Mesenchymal stem cell (in vitro differentiated cells and primary cell): ENCODE measurements at regions not wholly inside any gene's neighbourhood (a gene's known extent, or its start where the extent isn't known, plus 50 kb on each side); places are given as distances from the start of the nearest gene placed in this dataset.
"Not testable (repeated sequence)": the region's sequence is repeated elsewhere in the genome, so short reads cannot be mapped to it uniquely, and the experiment has no call there.

Experiments used
- DNase-seq: peaks from one replicate; pipeline ENCODE4 v3.0.0-alpha.2; 2013
- H2AFZ ChIP-seq: one replicate; pipeline ENCODE4 v1.6.1; 2013; ENCODE audit warnings: low read depth, mild to moderate bottlenecking, control low read depth, inconsistent platforms, low read length, moderate library complexity
- H2AK5ac ChIP-seq: 2 replicates; pipeline ENCODE4 v1.6.1; 2013; ENCODE audit warnings: low read length, moderate library complexity, mild to moderate bottlenecking, inconsistent platforms; ENCODE audit not compliant: severe bottlenecking
- H2BK120ac ChIP-seq: one replicate; pipeline ENCODE4 v1.6.1; 2013; ENCODE audit warnings: low read depth, mild to moderate bottlenecking, inconsistent platforms, low read length, moderate library complexity
- H2BK12ac ChIP-seq, 2 experiments: one replicate each; pipeline ENCODE4 v1.6.1; 2013; ENCODE audit warnings: inconsistent platforms in 2 of 2, low read length in 2 of 2, mild to moderate bottlenecking in 2 of 2, moderate library complexity in 2 of 2, control low read depth in 1 of 2
- H2BK15ac ChIP-seq: one replicate; pipeline ENCODE4 v1.6.1; 2013; ENCODE audit warnings: mild to moderate bottlenecking, low read depth, inconsistent platforms; ENCODE audit not compliant: poor library complexity, severe bottlenecking
- H2BK5ac ChIP-seq: 2 replicates; pipeline ENCODE4 v1.6.1; 2013; ENCODE audit warnings: low read depth, mild to moderate bottlenecking, low read length, control low read depth, inconsistent platforms; ENCODE audit not compliant: poor library complexity, severe bottlenecking
- H3K14ac ChIP-seq, 2 experiments: one replicate each; pipeline ENCODE4 v1.6.1; 2013; ENCODE audit warnings: inconsistent platforms in 2 of 2, low read length in 2 of 2, control low read depth in 1 of 2, mild to moderate bottlenecking in 1 of 2, moderate library complexity in 1 of 2
- H3K18ac ChIP-seq, 2 experiments: one replicate each; pipeline ENCODE4 v1.6.1; 2013; ENCODE audit warnings: inconsistent platforms in 2 of 2, low read length in 2 of 2, control low read depth in 1 of 2, low read depth in 1 of 2, mild to moderate bottlenecking in 1 of 2
- H3K23ac ChIP-seq, 2 experiments: one replicate each; pipeline ENCODE4 v1.6.1; 2013; ENCODE audit warnings: inconsistent platforms in 2 of 2, low read length in 2 of 2, mild to moderate bottlenecking in 2 of 2, moderate library complexity in 2 of 2, control low read depth in 1 of 2
- H3K27ac ChIP-seq: 2 replicates; pipeline ENCODE4 v1.5.1; 2013; ENCODE audit warnings: mild to moderate bottlenecking, moderate library complexity, low read length, control low read depth, inconsistent platforms; ENCODE audit not compliant: poor library complexity, severe bottlenecking
- H3K27me3 ChIP-seq, 2 experiments: 2 replicates each; pipeline versions ENCODE4 v1.6.1 to v1.7.0; 2013; ENCODE audit warnings: low read length in 2 of 2, mild to moderate bottlenecking in 2 of 2, moderate library complexity in 2 of 2, control low read depth in 1 of 2, inconsistent platforms in 1 of 2; ENCODE audit not compliant: control insufficient read depth in 1 of 2, insufficient read depth in 1 of 2
- H3K36me3 ChIP-seq, 2 experiments: 2 replicates each; pipeline versions ENCODE4 v1.6.1 to v1.7.0; 2013; ENCODE audit warnings: low read length in 2 of 2, control low read depth in 1 of 2, inconsistent platforms in 1 of 2, low read depth in 1 of 2, mild to moderate bottlenecking in 1 of 2; ENCODE audit not compliant: insufficient read depth in 2 of 2, control insufficient read depth in 1 of 2
- H3K4ac ChIP-seq, 2 experiments: one replicate each; pipeline ENCODE4 v1.6.1; 2013; ENCODE audit warnings: inconsistent platforms in 2 of 2, low read length in 2 of 2, mild to moderate bottlenecking in 2 of 2, moderate library complexity in 2 of 2, control low read depth in 1 of 2, low read depth in 1 of 2
- H3K4me1 ChIP-seq: 2 replicates; pipeline ENCODE4 v1.6.1; 2013; ENCODE audit warnings: low read depth, low read length, control low read depth; ENCODE audit not compliant: control insufficient read depth, insufficient read depth
- H3K4me2 ChIP-seq: 2 replicates; pipeline ENCODE4 v1.6.1; 2013; ENCODE audit warnings: low read length, mild to moderate bottlenecking, inconsistent platforms; ENCODE audit not compliant: poor library complexity, severe bottlenecking
- H3K4me3 ChIP-seq, 2 experiments: 2 replicates each; pipeline versions ENCODE4 v1.5.1 to v1.7.0; 2013; ENCODE audit warnings: low read length in 2 of 2, mild to moderate bottlenecking in 2 of 2, control low read depth in 1 of 2, low read depth in 1 of 2; ENCODE audit not compliant: insufficient read depth in 1 of 2
- H3K79me1 ChIP-seq: replicated peaks from 2 replicates; pipeline ENCODE4 v1.6.1; 2013; ENCODE audit warnings: mild to moderate bottlenecking, control low read depth, low read length, inconsistent platforms; ENCODE audit not compliant: poor library complexity, severe bottlenecking
- H3K9ac ChIP-seq: 2 replicates; pipeline ENCODE4 v1.7.0; 2013; ENCODE audit warnings: mild to moderate bottlenecking, low read length, moderate library complexity
- H3K9me3 ChIP-seq: 2 replicates; pipeline ENCODE4 v1.7.0; 2013; ENCODE audit warnings: mild to moderate bottlenecking, low read length; ENCODE audit not compliant: control insufficient read depth
- H4K8ac ChIP-seq: one replicate; pipeline ENCODE4 v1.6.1; 2013; ENCODE audit warnings: inconsistent platforms, mild to moderate bottlenecking, low read length, moderate library complexity
- H4K91ac ChIP-seq: one replicate; pipeline ENCODE4 v1.6.1; 2013; ENCODE audit warnings: mild to moderate bottlenecking, low read length, inconsistent platforms
- WGBS: methylation state at CpG from one replicate; pipeline ENCODE4 v1.1.7; 2013; ENCODE audit warnings: mixed read lengths; 5-methylcytosine and 5-hydroxymethylcytosine counted together

GRCh38 chr7:153072806-153073205 lies 313.3 kb downstream of the ACTR3B start:
- WGBS = 65% methylated on average over 2 of the region's 4 CpGs
- no peak overlapping the region for H2BK12ac ChIP-seq
- H3K4me1 ChIP-seq = no peaks in the 10 kb centered on the region

GRCh38 chr7:153076289-153076688 lies 316.7 kb downstream of the ACTR3B start:
- not testable (repeated sequence) for H3K4me2 ChIP-seq, DNase-seq, H3K27me3 ChIP-seq, H3K9me3 ChIP-seq, H3K18ac ChIP-seq, H2BK12ac ChIP-seq, H2BK5ac ChIP-seq, H3K4ac ChIP-seq, H3K27ac ChIP-seq, H3K36me3 ChIP-seq, H3K4me3 ChIP-seq, H4K8ac ChIP-seq, H4K91ac ChIP-seq, H3K79me1 ChIP-seq, H2AFZ ChIP-seq, H2BK120ac ChIP-seq, H3K14ac ChIP-seq, H3K4me1 ChIP-seq, H2BK15ac ChIP-seq, H3K9ac ChIP-seq, H2AK5ac ChIP-seq, H3K23ac ChIP-seq
- 100% methylated on average over 1 of the region's 2 CpGs for WGBS

More at GRCh38 chr7:153072806-153073205, 313.3 kb downstream of the ACTR3B start:
- Histone ChIP-seq H3K36me3 (no peaks in the 10 kb centered on the region), H2BK120ac (no peak overlapping the region), H2BK15ac (no peak overlapping the region), H3K4me3 (no peak overlapping the region), H3K27me3 (no peaks in the 10 kb centered on the region), H3K79me1 (no peaks in the 10 kb centered on the region), H3K23ac (no peak overlapping the region), H3K9ac (no peak overlapping the region), H3K14ac (no peak overlapping the region), H2AK5ac (no peak overlapping the region), H3K4ac (no peak overlapping the region), H2AFZ (no peak overlapping the region), H3K4me2 (no peak overlapping the region), H3K18ac (no peak overlapping the region), H4K8ac (no peak overlapping the region), H4K91ac (no peak overlapping the region), H3K9me3 (no peaks in the 10 kb centered on the region), H3K27ac (no peak overlapping the region), H2BK5ac (no peak overlapping the region)
- DNase-seq = no peak

- WGBS = 75% methylated on average over 8 of the region's 8 CpGs
- no peak overlapping the region for H3K4me2 ChIP-seq
- no peak overlapping the region for H2BK12ac ChIP-seq
- H3K4me1 ChIP-seq = no peaks in the 10 kb centered on the region
- H2BK120ac ChIP-seq = no peak overlapping the region
- H2BK5ac ChIP-seq = no peak overlapping the region
- H2AK5ac ChIP-seq = no peak overlapping the region
- H3K23ac ChIP-seq = no peak overlapping the region
- no peaks in the 10 kb centered on the region for H3K36me3 ChIP-seq
- no peaks in the 10 kb centered on the region for H3K79me1 ChIP-seq
- no peak overlapping the region for H4K91ac ChIP-seq
- H3K9me3 ChIP-seq = peaks cover 9% of the 10 kb centered on the region
- no peak overlapping the region for H2AFZ ChIP-seq
- H3K4ac ChIP-seq = no peak overlapping the region
- no peak overlapping the region for H3K14ac ChIP-seq
- H4K8ac ChIP-seq = no peak overlapping the region
- H3K18ac ChIP-seq = no peak overlapping the region
- no peak overlapping the region for H3K27ac ChIP-seq
- H3K4me3 ChIP-seq = no peak overlapping the region
- DNase-seq = no peak
- no peak overlapping the region for H3K9ac ChIP-seq
- no peak overlapping the region for H2BK15ac ChIP-seq
- no peaks in the 10 kb centered on the region for H3K27me3 ChIP-seq
Observed at GRCh38 chr7:153081496-153081895, 321.9 kb downstream of the ACTR3B start.

- Histone ChIP-seq H3K27me3 (no peaks in the 10 kb centered on the region), H2BK120ac (no peak overlapping the region), H3K9me3 (peaks cover 6% of the 10 kb centered on the region), H2BK15ac (no peak overlapping the region), H3K79me1 (no peaks in the 10 kb centered on the region), H2BK12ac (no peak overlapping the region), H3K18ac (no peak overlapping the region), H2AFZ (no peak overlapping the region), H3K14ac (no peak overlapping the region), H2AK5ac (no peak overlapping the region), H3K9ac (no peak overlapping the region), H3K4me1 (no peaks in the 10 kb centered on the region), H3K4me2 (no peak overlapping the region), H3K4ac (no peak overlapping the region), H3K4me3 (no peak overlapping the region), H2BK5ac (no peak overlapping the region), H4K8ac (no peak overlapping the region), H3K27ac (no peak overlapping the region), H4K91ac (no peak overlapping the region), H3K23ac (no peak overlapping the region), H3K36me3 (no peaks in the 10 kb centered on the region)
- DNase-seq = no peak
- 88% methylated on average over 6 of the region's 6 CpGs for WGBS
Observed at GRCh38 chr7:153084278-153084677, 324.7 kb downstream of the ACTR3B start.
